ENCODE measurements at regions not wholly inside any gene's neighbourhood (a gene's known extent, or its start where the extent isn't known, plus 50 kb on each side); places are given as distances from the start of the nearest gene placed in this dataset.
"Not testable (repeated sequence)": the region's sequence is repeated elsewhere in the genome, so short reads cannot be mapped to it uniquely, and the experiment has no call there.

DNA sequence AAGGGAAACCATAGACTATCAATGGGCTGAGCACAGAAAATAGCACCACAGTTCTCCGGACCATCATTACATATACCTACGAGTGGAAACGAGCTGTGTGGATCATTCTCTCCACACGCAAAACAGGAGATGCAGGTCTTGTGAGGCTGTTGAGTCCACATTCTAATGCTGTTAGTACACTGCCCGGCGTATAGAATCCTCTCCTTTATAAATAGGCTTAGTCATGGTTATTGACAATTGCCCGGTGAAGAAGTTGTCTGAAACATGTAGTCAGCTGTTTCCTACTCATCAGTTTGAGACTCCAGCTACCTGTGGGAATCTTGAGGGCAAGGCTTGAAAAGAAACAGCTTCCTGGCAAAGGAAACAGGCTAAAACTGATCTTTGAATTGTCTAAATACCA lies 602.0 kb upstream of the EDIL3 start:
- H3K4me3 Mint-ChIP-seq = no peak overlapping the region
- WGBS (ENCODE audit: insufficient coverage) = 86% methylated on average over 6 of the region's 7 CpGs

DNA sequence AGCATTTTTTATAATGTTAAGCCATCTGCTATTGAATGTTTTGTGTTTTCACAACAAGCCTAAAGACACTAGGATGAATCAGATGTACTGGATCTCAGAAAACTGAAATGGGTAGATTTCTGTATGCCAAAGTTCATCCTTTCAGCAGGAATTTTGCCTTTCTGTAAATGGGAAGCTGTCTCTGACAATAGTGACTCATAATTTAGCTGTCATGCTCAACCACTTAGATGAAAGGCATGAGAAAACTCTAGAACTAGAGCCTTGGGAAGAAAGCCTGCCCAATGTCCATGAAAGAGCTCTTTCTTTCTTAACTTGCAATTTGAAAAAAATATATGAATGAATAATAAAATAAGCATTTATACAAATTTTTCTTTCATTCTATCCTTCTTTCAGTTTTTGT lies 616.0 kb upstream of the EDIL3 start:
- Histone ChIP-seq H3K4me1 (ENCODE audit: control insufficient read depth, insufficient read depth, low read length) (no peaks in the 10 kb centered on the region), H3K27me3 (ENCODE audit: control insufficient read depth, insufficient read depth, low read length) (no peaks in the 10 kb centered on the region), H3K4me3 (ENCODE audit: low read length) (no peak overlapping the region), H3K9me3 (ENCODE audit: control insufficient read depth, insufficient read depth, low read length) (no peaks in the 10 kb centered on the region), H3K27ac (ENCODE audit: low read length) (no peak overlapping the region), H3K36me3 (ENCODE audit: control insufficient read depth, insufficient read depth, low read length) (no peaks in the 10 kb centered on the region)
- intact Hi-C loops (cut with micrococcal nuclease) = no loop called here
- H3K9me3 Mint-ChIP-seq = peaks cover 12 to 17% of the 10 kb centered on the region in 2 donors
- ATAC-seq (no peak), DNase-seq (no peak)
- H3K27me3 Mint-ChIP-seq (ENCODE audit: low read depth in 2 of 2) = no peaks in the 10 kb centered on the region
- H3K4me1 Mint-ChIP-seq = no peaks in the 10 kb centered on the region
- no peak overlapping the region for H3K27ac Mint-ChIP-seq
- TF ChIP-seq, protein P1, sequence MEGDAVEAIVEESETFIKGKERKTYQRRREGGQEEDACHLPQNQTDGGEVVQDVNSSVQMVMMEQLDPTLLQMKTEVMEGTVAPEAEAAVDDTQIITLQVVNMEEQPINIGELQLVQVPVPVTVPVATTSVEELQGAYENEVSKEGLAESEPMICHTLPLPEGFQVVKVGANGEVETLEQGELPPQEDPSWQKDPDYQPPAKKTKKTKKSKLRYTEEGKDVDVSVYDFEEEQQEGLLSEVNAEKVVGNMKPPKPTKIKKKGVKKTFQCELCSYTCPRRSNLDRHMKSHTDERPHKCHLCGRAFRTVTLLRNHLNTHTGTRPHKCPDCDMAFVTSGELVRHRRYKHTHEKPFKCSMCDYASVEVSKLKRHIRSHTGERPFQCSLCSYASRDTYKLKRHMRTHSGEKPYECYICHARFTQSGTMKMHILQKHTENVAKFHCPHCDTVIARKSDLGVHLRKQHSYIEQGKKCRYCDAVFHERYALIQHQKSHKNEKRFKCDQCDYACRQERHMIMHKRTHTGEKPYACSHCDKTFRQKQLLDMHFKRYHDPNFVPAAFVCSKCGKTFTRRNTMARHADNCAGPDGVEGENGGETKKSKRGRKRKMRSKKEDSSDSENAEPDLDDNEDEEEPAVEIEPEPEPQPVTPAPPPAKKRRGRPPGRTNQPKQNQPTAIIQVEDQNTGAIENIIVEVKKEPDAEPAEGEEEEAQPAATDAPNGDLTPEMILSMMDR (IDR thresholded peaks at IDR 0.05) = no peak
- no peak overlapping the region for H3K4me3 Mint-ChIP-seq
- H3K36me3 Mint-ChIP-seq = no peaks in the 10 kb centered on the region

More for the DNA sequence above, 602.0 kb upstream of the EDIL3 start:
- Histone ChIP-seq H3K4me3 (ENCODE audit: low read length) (no peak overlapping the region), H3K27ac (ENCODE audit: low read length) (no peak overlapping the region), H3K9me3 (ENCODE audit: control insufficient read depth, insufficient read depth, low read length) (peaks cover 2% of the 10 kb centered on the region), H3K4me1 (ENCODE audit: control insufficient read depth, insufficient read depth, low read length) (no peaks in the 10 kb centered on the region), H3K36me3 (ENCODE audit: control insufficient read depth, insufficient read depth, low read length) (no peaks in the 10 kb centered on the region), H3K27me3 (ENCODE audit: control insufficient read depth, insufficient read depth, low read length) (no peaks in the 10 kb centered on the region)
- Mint-ChIP-seq H3K27ac (no peak overlapping the region), H3K27me3 (ENCODE audit: low read depth in 2 of 2) (no peaks in the 10 kb centered on the region), H3K9me3 (peaks cover 5 to 15% of the 10 kb centered on the region in 2 donors), H3K36me3 (no peaks in the 10 kb centered on the region), H3K4me1 (no peaks in the 10 kb centered on the region)
- intact Hi-C loops (cut with micrococcal nuclease) = no loop called here
- ATAC-seq = no peak
- TF ChIP-seq, protein P1 (IDR thresholded peaks at IDR 0.05) = no peak
- DNase-seq = no peak

DNA sequence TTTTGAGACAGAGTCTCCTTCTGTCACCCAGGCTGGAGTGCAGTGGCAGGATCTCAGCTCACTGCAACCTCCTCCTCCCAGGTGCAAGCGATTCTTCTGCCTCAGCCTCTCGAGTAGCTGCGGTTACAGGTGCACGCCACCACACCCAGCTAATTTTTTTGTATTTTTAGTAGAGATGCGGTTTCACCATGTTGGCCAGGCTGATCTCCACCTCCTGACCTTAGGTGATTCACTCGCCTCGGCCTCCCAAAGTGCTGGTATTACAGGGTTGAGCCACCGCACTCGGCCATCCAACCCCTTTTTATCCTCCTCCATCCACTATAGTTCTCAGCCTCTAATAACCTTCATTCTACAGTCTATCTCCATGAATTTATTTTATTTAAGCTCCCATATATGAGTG lies 617.3 kb upstream of the EDIL3 start:
- peaks cover 7 to 14% of the 10 kb centered on the region in 2 donors for H3K9me3 Mint-ChIP-seq
- H3K27me3 ChIP-seq (ENCODE audit: control insufficient read depth, insufficient read depth, low read length); DNase-seq; H3K36me3 Mint-ChIP-seq; intact Hi-C loops (cut with micrococcal nuclease); H3K4me1 ChIP-seq (ENCODE audit: control insufficient read depth, insufficient read depth, low read length); H3K9me3 ChIP-seq (ENCODE audit: control insufficient read depth, insufficient read depth, low read length); H3K36me3 ChIP-seq (ENCODE audit: control insufficient read depth, insufficient read depth, low read length); H3K4me1 Mint-ChIP-seq; H3K4me3 Mint-ChIP-seq; H3K27me3 Mint-ChIP-seq (ENCODE audit: low read depth in 2 of 2); H3K27ac Mint-ChIP-seq; ATAC-seq; H3K27ac ChIP-seq (ENCODE audit: low read length); H3K4me3 ChIP-seq (ENCODE audit: low read length): not testable (repeated sequence)
- 90% methylated on average over 9 of the region's 9 CpGs for WGBS (ENCODE audit: insufficient coverage)

DNA sequence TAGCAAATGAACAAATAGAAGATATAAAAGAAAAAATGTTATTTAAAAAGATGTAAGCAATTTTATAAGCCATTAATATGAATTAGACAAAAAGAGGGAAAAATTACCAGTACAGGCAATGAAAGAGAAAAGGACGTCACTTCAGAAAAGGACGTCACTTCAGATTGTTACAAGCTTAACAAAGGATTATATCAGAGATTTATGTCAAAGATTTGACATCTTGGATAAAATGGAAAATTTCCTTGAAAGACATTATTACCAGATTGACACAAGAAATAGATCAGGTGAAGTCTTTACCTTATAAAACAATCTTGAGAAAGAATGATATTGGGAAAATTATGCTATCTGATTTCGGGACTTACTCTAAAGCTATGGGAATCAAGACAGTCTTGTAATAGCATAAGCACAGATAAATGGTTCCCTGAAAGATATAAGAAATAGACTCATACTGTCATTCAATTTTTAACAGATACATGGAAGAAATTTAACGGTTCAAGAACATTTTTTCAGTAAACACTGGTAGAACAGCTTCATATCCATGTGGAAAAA lies 625.4 kb upstream of the EDIL3 start:
- H3K36me3 ChIP-seq (ENCODE audit: control insufficient read depth, insufficient read depth, low read length) = no peaks in the 10 kb centered on the region
- H3K9me3 Mint-ChIP-seq = peaks cover 8 to 13% of the 10 kb centered on the region in 2 donors
- ATAC-seq (no peak), DNase-seq (no peak)
- intact Hi-C loops (cut with micrococcal nuclease) = loop anchor here (1.0 kb wide), 1 partner anchor 36 kb away; no protein-coding TSS in a partner anchor
- H3K27ac Mint-ChIP-seq = no peak overlapping the region
- no peaks in the 10 kb centered on the region for H3K36me3 Mint-ChIP-seq
- WGBS (ENCODE audit: insufficient coverage) = 90% methylated on average over 2 of the region's 4 CpGs
- TF ChIP-seq, protein P1 (IDR thresholded peaks at IDR 0.05) = no peak
- H3K27me3 ChIP-seq (ENCODE audit: control insufficient read depth, insufficient read depth, low read length) = no peaks in the 10 kb centered on the region
- no peaks in the 10 kb centered on the region for H3K9me3 ChIP-seq (ENCODE audit: control insufficient read depth, insufficient read depth, low read length)
- no peaks in the 10 kb centered on the region for H3K27me3 Mint-ChIP-seq (ENCODE audit: low read depth in 2 of 2)
- no peak overlapping the region for H3K4me3 Mint-ChIP-seq
- no peak overlapping the region for H3K4me3 ChIP-seq (ENCODE audit: low read length)
- H3K4me1 Mint-ChIP-seq = no peaks in the 10 kb centered on the region
- no peak overlapping the region for H3K27ac ChIP-seq (ENCODE audit: low read length)
- no peaks in the 10 kb centered on the region for H3K4me1 ChIP-seq (ENCODE audit: control insufficient read depth, insufficient read depth, low read length)

Measured in natural killer cell (primary cell).